NCI-H2171 (cell line): ENCODE measurements at regions not wholly inside any gene's neighbourhood (a gene's known extent, or its start where the extent isn't known, plus 50 kb on each side); places are given as distances from the start of the nearest gene placed in this dataset.
A peak's percentile ranks its signal among the peaks of the same experiment; 100 is the strongest.
"Not testable (repeated sequence)": the region's sequence is repeated elsewhere in the genome, so short reads cannot be mapped to it uniquely, and the experiment has no call there.

ENCODE experiments used
- DNase-seq: peaks from one replicate; lab custom pipeline; 2025; lab: John Stamatoyannopoulos, UW

DNA sequence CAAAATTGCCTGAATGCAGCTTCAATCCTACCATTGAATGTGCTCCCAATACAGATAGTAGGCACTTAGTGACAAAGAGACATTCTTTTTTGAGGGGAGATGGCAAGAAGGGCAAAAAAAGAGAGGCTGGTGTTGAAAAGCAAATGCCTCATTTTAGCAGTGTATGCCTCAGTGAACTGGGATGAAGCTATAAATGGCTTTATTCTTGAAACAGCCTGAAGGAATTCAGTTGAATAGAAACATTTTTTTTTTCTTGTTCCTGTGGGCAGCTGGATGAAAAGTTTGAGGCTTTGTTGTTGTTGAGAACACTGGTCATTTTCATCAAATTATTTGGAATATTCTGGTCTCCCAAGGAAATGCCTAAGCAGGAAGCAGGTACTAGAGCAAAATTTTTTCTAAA lies 228.9 kb downstream of the RNF144A start:
- DNase-seq = no peak

DNA sequence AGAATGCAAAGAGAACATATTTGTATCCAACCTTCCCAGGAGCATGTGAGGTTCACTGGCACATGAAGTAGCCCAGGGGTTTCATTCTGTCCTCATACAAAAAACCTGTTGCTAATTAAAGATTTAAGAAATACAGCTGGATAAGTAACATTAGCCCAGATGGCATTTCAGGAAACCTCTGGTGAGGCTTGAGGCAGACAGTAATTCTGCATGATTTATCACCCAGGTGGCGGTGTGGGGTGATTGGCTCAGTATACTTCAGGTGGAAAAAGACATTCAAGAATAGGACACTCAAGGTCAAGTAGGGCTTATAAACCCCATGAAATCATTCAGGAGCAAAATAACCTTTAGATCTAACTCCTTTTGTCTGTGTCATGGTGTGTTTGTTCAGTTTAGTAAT lies 237.4 kb downstream of the RNF144A start:
- peak; percentile 75 for DNase-seq

- no peak for DNase-seq
These were observed 244.3 kb downstream of the RNF144A start for GRCh38 chr2:7161501-7161900.

GRCh38 chr2:7165736-7166135 lies 248.5 kb downstream of the RNF144A start:
- DNase-seq = no peak

DNA sequence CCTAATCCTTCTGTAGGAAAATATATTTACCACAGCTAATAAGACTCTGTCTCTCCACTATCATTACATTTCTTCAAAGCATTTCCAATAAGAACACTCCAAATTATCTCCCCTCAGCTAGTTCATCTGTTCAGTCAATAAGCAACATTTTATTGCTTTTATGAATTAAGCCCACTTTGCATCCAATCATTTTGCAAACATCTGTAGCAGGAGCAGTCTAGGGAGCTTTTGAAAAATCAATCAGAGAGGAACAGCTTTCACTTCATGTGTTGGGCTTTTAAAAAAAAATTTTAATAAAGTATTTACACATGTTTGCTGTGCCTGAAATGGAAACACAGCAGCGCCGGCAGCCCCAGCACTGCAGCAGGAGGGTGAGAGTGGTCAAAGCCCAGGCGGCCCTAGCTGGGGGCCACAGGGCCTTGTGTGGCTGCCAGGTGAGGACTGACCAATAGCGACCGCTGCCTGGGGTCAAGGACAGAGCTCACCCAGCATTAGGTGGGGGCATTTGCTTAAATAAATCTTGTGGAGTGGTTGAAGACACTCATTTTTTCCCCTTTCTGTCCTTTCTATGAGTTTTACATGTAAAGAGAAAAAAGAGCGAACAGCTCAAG lies 250.7 kb downstream of the RNF144A start:
- no peak for DNase-seq

- DNase-seq = peak; percentile 46
These were observed 252.4 kb downstream of the RNF144A start for GRCh38 chr2:7169593-7169992.

DNA sequence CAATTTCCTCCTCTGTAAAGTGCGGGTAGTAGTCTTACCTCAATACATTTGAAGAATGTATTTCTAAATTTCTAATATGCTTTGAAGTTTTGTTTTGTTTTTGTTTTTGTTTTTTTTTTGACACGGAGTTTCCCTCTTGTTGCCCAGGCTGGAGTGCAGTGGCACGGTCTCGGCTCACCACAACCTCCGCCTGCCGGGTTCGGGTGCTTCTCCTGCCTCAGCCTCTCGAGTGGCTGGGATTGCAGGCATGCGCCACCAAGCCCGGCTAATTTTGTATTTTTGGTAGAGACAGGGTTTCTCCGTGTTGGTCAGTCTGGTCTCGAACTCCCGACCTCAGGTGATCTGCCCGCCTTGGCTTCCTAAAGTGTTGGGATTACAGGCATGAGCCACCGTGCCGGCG lies 261.8 kb downstream of the RNF144A start:
- not testable (repeated sequence) for DNase-seq

- DNase-seq = no peak
These were observed 263.6 kb downstream of the RNF144A start for GRCh38 chr2:7180638-7181370.

GRCh38 chr2:7182525-7182924 lies 265.3 kb downstream of the RNF144A start:
- no peak for DNase-seq

DNA sequence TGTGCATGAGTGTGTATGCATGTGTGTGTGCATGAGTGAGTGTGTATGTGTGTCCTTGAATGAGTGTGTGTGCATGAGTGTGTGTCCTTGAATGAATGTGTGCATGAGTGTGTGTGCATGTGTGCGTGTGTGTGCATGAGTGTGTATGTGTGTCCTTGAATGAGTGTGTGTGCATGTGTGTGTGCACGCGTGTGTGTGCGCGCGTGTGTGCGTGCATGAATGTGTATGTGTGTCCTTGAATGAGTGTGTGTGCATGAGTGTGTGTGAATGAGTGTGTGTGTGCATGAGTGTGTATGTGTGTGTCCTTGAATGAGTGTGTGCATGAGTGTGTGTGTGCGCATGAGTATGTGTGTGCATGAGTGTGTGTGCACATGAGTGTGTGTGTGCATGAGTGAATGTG lies 271.9 kb downstream of the RNF144A start:
- no peak for DNase-seq

- no peak for DNase-seq
These were observed 273.5 kb downstream of the RNF144A start for GRCh38 chr2:7190587-7191324.

DNA sequence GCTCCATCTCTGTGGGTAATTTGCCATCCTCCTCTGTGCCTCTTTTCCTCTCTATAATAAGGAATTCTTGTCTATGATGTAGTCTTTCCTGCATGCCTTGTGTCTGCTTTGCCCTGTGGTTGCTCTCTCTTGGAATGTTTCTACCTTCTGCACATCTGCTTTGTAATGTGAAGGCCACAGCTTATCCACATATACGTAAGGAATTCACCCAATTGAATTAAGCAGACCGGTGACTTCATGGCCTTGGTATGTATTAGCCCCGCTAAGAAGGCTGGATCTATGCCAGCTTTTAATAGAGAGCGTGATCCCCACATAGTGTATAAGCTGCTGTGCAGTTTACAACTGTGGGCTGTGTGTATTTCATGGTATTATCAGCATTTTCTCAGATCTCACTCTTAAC lies 274.7 kb downstream of the RNF144A start:
- DNase-seq = no peak

- DNase-seq = no peak
These were observed 276.2 kb downstream of the RNF144A start for GRCh38 chr2:7193457-7193856.

DNA sequence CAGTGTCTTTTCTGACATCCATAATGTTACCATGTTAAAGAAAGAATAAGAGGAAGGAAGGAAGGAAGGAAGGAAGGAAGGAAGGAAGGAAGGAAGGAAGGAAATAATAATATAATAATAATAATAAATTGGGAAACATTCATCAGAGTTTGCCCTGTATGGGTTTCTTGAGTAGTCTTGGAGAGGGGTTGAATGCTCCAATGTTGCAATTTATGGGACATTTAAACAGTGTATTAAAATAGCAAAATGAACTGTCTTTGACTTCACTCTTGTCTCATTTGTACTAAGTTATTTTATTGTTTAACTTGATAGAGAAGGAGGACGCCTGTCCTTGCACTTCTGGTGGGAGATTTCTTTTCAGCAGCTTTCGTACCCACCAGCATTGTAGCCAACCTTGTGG lies 277.7 kb downstream of the RNF144A start:
- DNase-seq = no peak

DNA sequence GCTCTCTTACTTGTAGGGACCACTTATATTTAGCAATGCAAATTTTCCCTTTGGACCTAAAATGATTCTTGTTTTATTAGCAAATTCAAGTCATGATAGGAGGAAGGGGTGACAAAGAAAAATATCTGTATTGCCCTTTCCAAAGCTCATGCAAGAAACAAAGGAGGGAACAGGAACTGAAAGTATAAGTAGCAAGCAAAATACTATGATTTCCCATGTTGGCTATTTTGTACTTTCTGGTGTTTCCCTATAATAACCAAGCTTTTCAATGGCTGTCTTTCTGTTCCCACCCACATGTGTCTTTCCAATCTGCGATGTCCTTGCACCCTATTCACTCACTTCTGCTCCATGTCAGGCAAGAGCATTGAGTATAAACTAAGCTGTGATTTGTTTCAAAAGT lies 279.7 kb downstream of the RNF144A start:
- DNase-seq = no peak

DNA sequence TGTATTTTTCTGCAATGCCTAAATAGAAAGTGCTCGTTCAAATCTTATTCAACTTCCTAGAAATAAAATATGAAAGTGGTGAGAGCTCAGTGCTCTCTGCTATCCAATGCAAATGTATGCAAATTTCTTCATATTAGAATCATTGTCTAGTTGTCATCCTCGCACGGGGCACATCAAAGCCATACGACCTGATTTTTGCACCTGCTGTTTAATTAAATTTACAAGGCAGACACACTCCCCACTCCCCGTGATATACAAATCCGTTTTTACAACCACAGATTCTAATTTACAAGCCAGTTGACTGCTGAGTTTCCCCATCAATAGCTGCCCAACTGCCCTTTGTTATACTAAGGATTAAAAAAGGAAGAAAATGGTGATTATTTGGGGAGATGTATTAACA lies 284.6 kb downstream of the RNF144A start:
- no peak for DNase-seq

GRCh38 chr2:7203056-7203467 lies 285.9 kb downstream of the RNF144A start:
- peak; percentile 67 for DNase-seq

- no peak for DNase-seq
These were observed 288.1 kb downstream of the RNF144A start for GRCh38 chr2:7205151-7205830.

DNA sequence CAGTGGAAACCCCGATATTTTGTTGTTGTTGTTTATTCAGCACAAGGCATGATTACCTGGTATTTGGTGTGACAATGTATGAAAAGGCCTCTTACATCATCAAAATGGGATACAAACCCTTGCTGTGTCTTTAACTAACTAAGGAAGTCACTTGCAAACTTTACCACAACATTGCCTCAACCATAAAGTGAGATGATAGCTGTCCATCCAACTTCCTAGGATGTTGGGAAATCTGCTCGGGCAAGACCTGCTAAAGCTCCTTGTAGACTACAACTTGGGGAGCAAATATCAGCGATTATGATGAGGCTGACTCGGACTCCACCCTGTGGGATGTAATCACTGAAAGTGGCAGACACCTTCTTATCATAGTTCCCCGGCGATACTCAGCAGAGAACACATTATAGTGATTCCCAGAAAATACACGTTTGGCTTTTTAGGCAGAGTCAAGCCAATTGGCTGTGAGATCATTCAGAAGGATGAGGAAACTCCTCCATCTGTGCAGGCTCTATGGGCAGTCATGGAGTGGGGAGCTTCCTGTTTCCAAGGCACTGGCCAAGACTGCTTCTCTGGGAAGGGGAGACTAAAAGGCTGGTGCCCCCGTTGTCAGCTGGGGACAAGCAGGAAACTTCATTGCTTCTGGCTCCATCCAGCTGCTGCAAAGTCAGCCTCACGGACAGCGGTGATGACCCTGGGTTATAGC lies 289.0 kb downstream of the RNF144A start:
- DNase-seq = no peak

- no peak for DNase-seq
These were observed 290.4 kb downstream of the RNF144A start for GRCh38 chr2:7207631-7208030.

DNA sequence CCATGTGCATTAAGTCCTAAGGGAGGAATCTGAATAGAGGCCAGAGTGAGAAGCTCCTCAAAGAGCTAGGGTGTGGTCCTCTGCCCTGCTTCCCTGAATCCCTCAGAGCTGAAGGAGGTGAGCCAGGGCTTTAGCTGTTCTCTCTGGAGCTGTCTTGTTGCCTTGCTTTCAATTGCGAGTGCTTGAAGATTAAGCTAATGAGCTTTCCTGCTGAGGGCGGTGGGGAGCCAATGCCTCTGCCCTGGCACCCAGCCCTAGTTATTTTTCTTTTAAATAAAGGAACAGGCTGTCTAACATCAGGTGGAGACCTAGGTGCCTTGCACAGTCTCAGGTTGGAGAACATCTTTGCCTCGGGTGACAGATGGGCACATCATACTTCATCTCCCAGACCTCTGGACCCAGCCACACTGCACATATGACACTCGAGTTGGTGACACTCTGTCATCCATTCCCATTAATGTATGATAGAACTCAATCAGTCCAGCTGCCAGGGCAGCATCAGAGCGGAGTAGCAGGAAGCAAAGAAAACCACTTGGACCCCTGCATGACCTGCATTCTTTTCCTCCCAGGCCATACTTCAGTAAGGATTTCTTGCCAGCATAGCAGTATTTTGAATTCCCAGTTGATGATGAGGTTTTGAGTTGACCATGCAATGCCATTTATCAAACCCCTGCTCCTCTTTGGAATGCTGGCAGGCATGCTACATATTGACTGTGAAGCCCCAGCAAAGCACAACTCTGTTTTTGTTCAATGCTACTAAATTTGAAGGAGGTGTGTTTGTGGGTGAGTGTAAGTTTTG lies 292.7 kb downstream of the RNF144A start:
- peak; percentile 81 for DNase-seq
